ENCODE measurements at regions not wholly inside any gene's neighbourhood (a gene's known extent, or its start where the extent isn't known, plus 50 kb on each side); places are given as distances from the start of the nearest gene placed in this dataset.

- TF ChIP-seq, protein P1, sequence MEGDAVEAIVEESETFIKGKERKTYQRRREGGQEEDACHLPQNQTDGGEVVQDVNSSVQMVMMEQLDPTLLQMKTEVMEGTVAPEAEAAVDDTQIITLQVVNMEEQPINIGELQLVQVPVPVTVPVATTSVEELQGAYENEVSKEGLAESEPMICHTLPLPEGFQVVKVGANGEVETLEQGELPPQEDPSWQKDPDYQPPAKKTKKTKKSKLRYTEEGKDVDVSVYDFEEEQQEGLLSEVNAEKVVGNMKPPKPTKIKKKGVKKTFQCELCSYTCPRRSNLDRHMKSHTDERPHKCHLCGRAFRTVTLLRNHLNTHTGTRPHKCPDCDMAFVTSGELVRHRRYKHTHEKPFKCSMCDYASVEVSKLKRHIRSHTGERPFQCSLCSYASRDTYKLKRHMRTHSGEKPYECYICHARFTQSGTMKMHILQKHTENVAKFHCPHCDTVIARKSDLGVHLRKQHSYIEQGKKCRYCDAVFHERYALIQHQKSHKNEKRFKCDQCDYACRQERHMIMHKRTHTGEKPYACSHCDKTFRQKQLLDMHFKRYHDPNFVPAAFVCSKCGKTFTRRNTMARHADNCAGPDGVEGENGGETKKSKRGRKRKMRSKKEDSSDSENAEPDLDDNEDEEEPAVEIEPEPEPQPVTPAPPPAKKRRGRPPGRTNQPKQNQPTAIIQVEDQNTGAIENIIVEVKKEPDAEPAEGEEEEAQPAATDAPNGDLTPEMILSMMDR (IDR thresholded peaks at IDR 0.05), result no peak
- no peak for TF ChIP-seq POLR2A (IDR thresholded peaks at IDR 0.05)
Observed at GRCh38 chr5:3191585-3191984, 404.0 kb upstream of the IRX1 start.

All from tibial nerve (tissue), 3 donors.